ENCODE measurements at regions not wholly inside any gene's neighbourhood (a gene's known extent, or its start where the extent isn't known, plus 50 kb on each side); places are given as distances from the start of the nearest gene placed in this dataset.

DNA sequence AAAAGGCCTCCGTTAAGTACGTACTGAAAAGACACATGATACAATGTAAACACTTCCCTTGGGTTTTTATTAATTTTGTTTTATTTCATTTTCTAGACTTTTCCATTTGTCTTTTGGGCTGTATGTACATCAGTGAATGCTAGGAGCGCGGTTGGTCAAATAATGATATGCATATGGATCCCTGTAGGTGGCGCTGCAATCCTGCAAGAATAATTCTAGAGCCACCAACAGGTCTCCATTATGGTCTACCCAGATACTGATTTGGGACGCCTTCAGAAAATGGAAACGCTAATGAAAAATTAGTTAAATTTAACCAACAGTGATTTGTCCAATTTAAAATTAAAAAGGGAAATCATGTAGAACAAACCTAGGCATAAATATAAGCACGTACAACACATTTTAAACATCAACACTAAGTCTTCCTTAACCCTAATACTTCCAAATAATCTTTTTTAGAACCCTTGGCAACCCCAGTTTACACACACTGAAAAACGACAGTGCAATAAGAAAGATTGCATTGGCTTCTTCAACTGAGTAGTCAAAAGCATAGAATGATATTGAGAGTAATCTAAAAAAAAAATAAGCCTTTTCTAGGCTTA, 433.5 kb downstream of the RFPL4B start:
- WGBS: 41% methylated on average over 9 of the region's 9 CpGs
- no peak overlapping the region for H3K27ac ChIP-seq (replicated peaks in 1 of 4)
- no peak for TF ChIP-seq POLR2A (IDR thresholded peaks at IDR 0.05; ENCODE audit: low read depth)
- TF ChIP-seq, protein P1, sequence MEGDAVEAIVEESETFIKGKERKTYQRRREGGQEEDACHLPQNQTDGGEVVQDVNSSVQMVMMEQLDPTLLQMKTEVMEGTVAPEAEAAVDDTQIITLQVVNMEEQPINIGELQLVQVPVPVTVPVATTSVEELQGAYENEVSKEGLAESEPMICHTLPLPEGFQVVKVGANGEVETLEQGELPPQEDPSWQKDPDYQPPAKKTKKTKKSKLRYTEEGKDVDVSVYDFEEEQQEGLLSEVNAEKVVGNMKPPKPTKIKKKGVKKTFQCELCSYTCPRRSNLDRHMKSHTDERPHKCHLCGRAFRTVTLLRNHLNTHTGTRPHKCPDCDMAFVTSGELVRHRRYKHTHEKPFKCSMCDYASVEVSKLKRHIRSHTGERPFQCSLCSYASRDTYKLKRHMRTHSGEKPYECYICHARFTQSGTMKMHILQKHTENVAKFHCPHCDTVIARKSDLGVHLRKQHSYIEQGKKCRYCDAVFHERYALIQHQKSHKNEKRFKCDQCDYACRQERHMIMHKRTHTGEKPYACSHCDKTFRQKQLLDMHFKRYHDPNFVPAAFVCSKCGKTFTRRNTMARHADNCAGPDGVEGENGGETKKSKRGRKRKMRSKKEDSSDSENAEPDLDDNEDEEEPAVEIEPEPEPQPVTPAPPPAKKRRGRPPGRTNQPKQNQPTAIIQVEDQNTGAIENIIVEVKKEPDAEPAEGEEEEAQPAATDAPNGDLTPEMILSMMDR (IDR thresholded peaks at IDR 0.05): peak; percentile 81 to 84 (median 83)
- H3K4me3 ChIP-seq: no peak overlapping the region
- H3K4me1 ChIP-seq: no peaks in the 10 kb centered on the region
- no peaks in the 10 kb centered on the region for H3K9me3 ChIP-seq
- H3K36me3 ChIP-seq: no peaks in the 10 kb centered on the region
- no peaks in the 10 kb centered on the region for H3K27me3 ChIP-seq
- DNase-seq (ENCODE audit: extremely low spot score): no peak
- intact Hi-C loops (cut with DNase I): loop anchor here (5.0 to 10.0 kb wide), 2 partner anchors 1077 to 1124 kb away; partner anchors contain the start of gene MARCKS

DNA sequence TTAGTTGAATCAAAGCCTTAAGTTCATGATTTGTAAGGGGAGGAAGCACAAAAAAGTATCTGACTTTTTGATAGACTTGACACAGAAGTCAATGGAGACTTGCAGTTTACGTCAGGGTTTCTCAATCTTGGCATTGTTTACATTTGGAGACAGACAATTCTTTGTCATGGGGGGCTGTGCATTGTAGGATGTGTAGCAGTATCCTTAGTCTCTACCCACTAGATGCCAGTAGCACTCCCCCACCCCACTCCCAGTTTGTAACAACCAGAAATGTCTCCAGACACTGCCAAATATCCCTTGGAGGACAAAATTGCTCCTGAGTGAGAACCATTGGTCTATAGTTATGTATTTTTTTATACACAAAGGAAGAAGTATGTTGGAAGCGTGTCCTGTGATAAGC, 434.1 kb downstream of the RFPL4B start:
- intact Hi-C loops (cut with DNase I): loop anchor here (5.0 to 10.0 kb wide), 2 partner anchors 1076 to 1124 kb away; partner anchors contain the start of gene MARCKS
- no peaks in the 10 kb centered on the region for H3K36me3 ChIP-seq
- no peak overlapping the region for H3K27ac ChIP-seq (replicated peaks in 1 of 4)
- TF ChIP-seq POLR2A (IDR thresholded peaks at IDR 0.05; ENCODE audit: low read depth): no peak
- TF ChIP-seq POLR2AphosphoS5 (IDR thresholded peaks at IDR 0.05): no peak
- TF ChIP-seq, protein P1 (IDR thresholded peaks at IDR 0.05): no peak
- no peak for TF ChIP-seq EP300 (IDR thresholded peaks at IDR 0.05)
- no peak for DNase-seq (ENCODE audit: extremely low spot score)
- 84% methylated on average over 2 of the region's 2 CpGs for WGBS
- no peaks in the 10 kb centered on the region for H3K9me3 ChIP-seq
- H3K4me3 ChIP-seq: no peak overlapping the region
- no peaks in the 10 kb centered on the region for H3K27me3 ChIP-seq
- no peaks in the 10 kb centered on the region for H3K4me1 ChIP-seq

DNA sequence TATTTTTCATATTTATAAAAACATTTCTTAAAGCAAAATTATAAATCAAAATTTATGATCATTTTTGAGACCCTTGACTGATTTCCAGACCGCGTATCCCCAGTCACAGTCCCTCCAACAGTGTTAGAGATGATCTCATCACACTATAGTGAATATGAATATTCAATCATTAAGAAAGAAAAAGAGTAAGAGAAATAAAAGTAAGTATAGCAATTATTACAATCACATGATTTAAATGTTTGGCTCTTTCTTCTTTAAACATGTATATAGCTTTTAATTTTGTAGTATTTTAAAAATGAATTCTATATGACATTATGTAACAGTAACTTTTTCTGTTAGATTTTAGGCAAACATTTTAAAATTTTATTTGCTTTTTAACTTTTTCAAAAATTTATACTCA, 438.3 kb downstream of the RFPL4B start:
- H3K9me3 ChIP-seq: no peaks in the 10 kb centered on the region
- 98% methylated on average over 2 of the region's 2 CpGs for WGBS
- H3K36me3 ChIP-seq: no peaks in the 10 kb centered on the region
- H3K27me3 ChIP-seq: no peaks in the 10 kb centered on the region
- no peak overlapping the region for H3K4me3 ChIP-seq
- TF ChIP-seq POLR2A (IDR thresholded peaks at IDR 0.05; ENCODE audit: low read depth) (no peak), EP300 (IDR thresholded peaks at IDR 0.05) (no peak), POLR2AphosphoS5 (IDR thresholded peaks at IDR 0.05) (no peak)
- TF ChIP-seq, protein P1 (IDR thresholded peaks at IDR 0.05): no peak
- H3K27ac ChIP-seq (replicated peaks in 1 of 4): no peak overlapping the region
- intact Hi-C loops (cut with DNase I): loop anchor here (10.0 kb wide), 1 partner anchor 1119 kb away; no protein-coding TSS in a partner anchor
- DNase-seq (ENCODE audit: extremely low spot score): no peak
- no peaks in the 10 kb centered on the region for H3K4me1 ChIP-seq

DNA sequence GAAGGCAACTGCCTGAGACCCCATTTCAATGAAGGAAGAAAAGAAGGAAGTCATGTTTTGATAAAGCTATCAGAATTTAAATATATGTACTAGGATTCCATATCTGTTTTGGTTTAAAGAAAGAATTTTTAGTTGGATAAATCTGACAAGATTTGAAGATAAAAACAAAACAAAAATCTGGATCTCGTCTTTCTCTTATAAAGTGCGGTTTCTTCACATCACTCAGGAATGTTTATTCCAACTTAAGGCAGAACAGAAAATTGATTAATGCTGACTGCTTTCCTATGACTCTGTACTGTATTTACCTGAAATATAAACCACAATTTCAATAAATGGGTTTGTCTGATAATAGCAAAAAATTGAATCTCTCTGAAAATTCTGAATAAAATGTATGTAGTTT, 439.7 kb downstream of the RFPL4B start:
- Histone ChIP-seq H3K27ac (replicated peaks in 1 of 4) (no peak overlapping the region), H3K27me3 (no peaks in the 10 kb centered on the region), H3K4me3 (no peak overlapping the region), H3K36me3 (no peaks in the 10 kb centered on the region), H3K9me3 (no peaks in the 10 kb centered on the region), H3K4me1 (no peaks in the 10 kb centered on the region)
- intact Hi-C loops (cut with DNase I): loop anchor here (10.0 kb wide), 1 partner anchor 1118 kb away; no protein-coding TSS in a partner anchor
- no peak for DNase-seq (ENCODE audit: extremely low spot score)
- TF ChIP-seq POLR2AphosphoS5 (IDR thresholded peaks at IDR 0.05) (no peak), POLR2A (IDR thresholded peaks at IDR 0.05; ENCODE audit: low read depth) (no peak), EP300 (IDR thresholded peaks at IDR 0.05) (no peak)
- TF ChIP-seq, protein P1 (IDR thresholded peaks at IDR 0.05): no peak
- 89% methylated on average over 2 of the region's 2 CpGs for WGBS

DNA sequence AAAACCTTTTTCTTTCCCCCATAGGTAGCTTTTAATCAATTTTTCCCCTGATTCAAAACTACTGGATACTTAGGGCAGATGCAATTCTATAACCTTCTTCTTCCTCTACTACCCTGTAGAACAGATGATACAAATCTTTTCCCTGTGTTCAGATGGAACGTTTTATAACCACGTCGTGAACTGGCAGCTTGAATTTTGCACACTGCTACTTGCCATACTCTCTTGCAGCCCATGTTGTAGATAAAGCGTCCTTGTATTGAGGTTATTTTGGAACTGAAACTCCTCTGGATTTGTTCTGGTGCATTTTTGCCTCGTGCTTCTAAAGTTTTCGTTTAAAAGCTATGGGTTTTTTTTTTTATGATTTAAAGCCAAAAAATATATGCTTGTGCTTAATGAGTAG, 440.2 kb downstream of the RFPL4B start:
- intact Hi-C loops (cut with DNase I): loop anchor here (10.0 kb wide), 1 partner anchor 1117 kb away; no protein-coding TSS in a partner anchor
- 71% methylated on average over 6 of the region's 6 CpGs for WGBS
- no peaks in the 10 kb centered on the region for H3K4me1 ChIP-seq
- H3K27ac ChIP-seq (replicated peaks in 1 of 4): no peak overlapping the region
- DNase-seq (ENCODE audit: extremely low spot score): no peak
- no peaks in the 10 kb centered on the region for H3K36me3 ChIP-seq
- peaks cover 0 to 4% (median 0%) of the 10 kb centered on the region in 4 donors for H3K9me3 ChIP-seq
- TF ChIP-seq, protein P1 (IDR thresholded peaks at IDR 0.05): no peak
- TF ChIP-seq POLR2AphosphoS5 (IDR thresholded peaks at IDR 0.05) (no peak), POLR2A (IDR thresholded peaks at IDR 0.05; ENCODE audit: low read depth) (no peak), EP300 (IDR thresholded peaks at IDR 0.05) (no peak)
- H3K27me3 ChIP-seq: no peaks in the 10 kb centered on the region
- no peak overlapping the region for H3K4me3 ChIP-seq
